ENCODE measurements at regions not wholly inside any gene's neighbourhood (a gene's known extent, or its start where the extent isn't known, plus 50 kb on each side); places are given as distances from the start of the nearest gene placed in this dataset.

- no peak for DNase-seq
These were observed 1281.9 kb upstream of the CELF2 start for GRCh38 chr10:9735731-9736130.

- DNase-seq, result no peak
These were observed 1274.0 kb upstream of the CELF2 start for GRCh38 chr10:9743639-9744038.

- no peak for DNase-seq
These were observed 1272.5 kb upstream of the CELF2 start for GRCh38 chr10:9745158-9745557.

- DNase-seq, result no peak
These were observed 1260.5 kb upstream of the CELF2 start for GRCh38 chr10:9757176-9757575.

- no peak for DNase-seq
These were observed 1258.1 kb upstream of the CELF2 start for GRCh38 chr10:9759596-9759995.

- DNase-seq, result no peak
These were observed 1254.6 kb upstream of the CELF2 start for GRCh38 chr10:9762966-9763656.

- DNase-seq, result no peak
These were observed 1250.9 kb upstream of the CELF2 start for GRCh38 chr10:9766762-9767161.

GRCh38 chr10:9781666-9782065 lies 1236.0 kb upstream of the CELF2 start:
- no peak for DNase-seq

GRCh38 chr10:9786101-9786500 lies 1231.6 kb upstream of the CELF2 start:
- no peak for DNase-seq

- DNase-seq, result no peak
These were observed 1231.1 kb upstream of the CELF2 start for GRCh38 chr10:9786576-9786975.

GRCh38 chr10:9789996-9790395 lies 1227.7 kb upstream of the CELF2 start:
- DNase-seq, result no peak

- no peak for DNase-seq
These were observed 1225.5 kb upstream of the CELF2 start for GRCh38 chr10:9792181-9792580.

- DNase-seq, result no peak
These were observed 1221.1 kb upstream of the CELF2 start for GRCh38 chr10:9796564-9796963.

GRCh38 chr10:9800011-9800410 lies 1217.7 kb upstream of the CELF2 start:
- no peak for DNase-seq

- DNase-seq, result no peak
These were observed 1217.1 kb upstream of the CELF2 start for GRCh38 chr10:9800571-9800970.

- no peak for DNase-seq
These were observed 1209.8 kb upstream of the CELF2 start for GRCh38 chr10:9807846-9808245.

- DNase-seq, result no peak
These were observed 1206.1 kb upstream of the CELF2 start for GRCh38 chr10:9811601-9812000.

GRCh38 chr10:9814285-9814864 lies 1203.3 kb upstream of the CELF2 start:
- DNase-seq, result no peak

- DNase-seq, result no peak
These were observed 1197.7 kb upstream of the CELF2 start for GRCh38 chr10:9819756-9820494.

- no peak for DNase-seq
These were observed 1194.3 kb upstream of the CELF2 start for GRCh38 chr10:9823268-9823930.

- no peak for DNase-seq
These were observed 1193.0 kb upstream of the CELF2 start for GRCh38 chr10:9824631-9825071.

GRCh38 chr10:9825491-9826018 lies 1192.1 kb upstream of the CELF2 start:
- no peak for DNase-seq

- no peak for DNase-seq
These were observed 1189.6 kb upstream of the CELF2 start for GRCh38 chr10:9828110-9828509.

Measured in 8988T (cell line).